SK-N-SH treated with all-trans-retinoic acid at 6 μM for 48 hours (cell line): ENCODE measurements at regions not wholly inside any gene's neighbourhood (a gene's known extent, or its start where the extent isn't known, plus 50 kb on each side); places are given as distances from the start of the nearest gene placed in this dataset.

Experiments
- ATAC-seq: fragments of 200-7000 bp; cut with Tn5 transposase; 3 replicates; pipeline ENCODE4 v1.9.1; 2020; ENCODE audit warnings: mild to moderate bottlenecking, moderate library complexity
- ARNTL ChIP-seq: fragments of 450-650 bp; formaldehyde crosslinking; IDR thresholded peaks from 2 replicates; pipeline ENCODE4 v1.5.0; 2020; ENCODE audit warnings: low read depth, mild to moderate bottlenecking, moderate library complexity, borderline replicate concordance
- BACH2 ChIP-seq: fragments of 250-450 bp; sonication (Bioruptor Pico); IDR thresholded peaks from 2 replicates; pipeline ENCODE4 v1.9.0; 2021; ENCODE audit warnings: mild to moderate bottlenecking, borderline replicate concordance
- CSDC2 ChIP-seq: fragments of 250-450 bp; sonication (Bioruptor Pico); IDR thresholded peaks from 2 replicates; pipeline ENCODE4 v1.5.0; 2020; ENCODE audit warnings: mild to moderate bottlenecking, moderate library complexity
- ESRRG ChIP-seq: fragments of 250-450 bp; sonication (Bioruptor Pico); IDR thresholded peaks from 2 replicates; pipeline ENCODE4 v1.6.1; 2021; ENCODE audit warnings: mild to moderate bottlenecking
- GLIS3 ChIP-seq: fragments of 250-450 bp; sonication (Bioruptor Pico); IDR thresholded peaks from 2 replicates; pipeline ENCODE4 v1.5.0; 2020; ENCODE audit warnings: mild to moderate bottlenecking, moderate library complexity
- ISL1 ChIP-seq: fragments of 250-450 bp; sonication (Bioruptor Pico); IDR thresholded peaks from 2 replicates; pipeline ENCODE4 v2.1.2; 2022; ENCODE audit warnings: mild to moderate bottlenecking, moderate library complexity
- OSR1 ChIP-seq: fragments of 250-450 bp; sonication (Bioruptor Pico); IDR thresholded peaks from 2 replicates; pipeline ENCODE4 v1.8.0; 2022; ENCODE audit warnings: moderate library complexity, mild to moderate bottlenecking, inconsistent platforms
- PPARA ChIP-seq: fragments of 250-450 bp; sonication (Bioruptor Pico); IDR thresholded peaks from 2 replicates; pipeline ENCODE4 v1.5.0; 2020; ENCODE audit warnings: mild to moderate bottlenecking, borderline replicate concordance
- RARB ChIP-seq: fragments of 250-450 bp; sonication (Bioruptor Pico); IDR thresholded peaks from 2 replicates; pipeline ENCODE4 v1.8.0; 2021; ENCODE audit warnings: mild to moderate bottlenecking, moderate library complexity
- SNAI2 ChIP-seq: fragments of 250-450 bp; sonication (Bioruptor Pico); IDR thresholded peaks from 2 replicates; pipeline ENCODE4 v1.5.0; 2020; ENCODE audit warnings: mild to moderate bottlenecking, moderate library complexity
- TCF4 ChIP-seq: fragments of 250-450 bp; sonication (Bioruptor Pico); IDR thresholded peaks from 2 replicates; pipeline ENCODE4 v1.8.0; 2021; ENCODE audit warnings: mild to moderate bottlenecking, moderate library complexity, borderline replicate concordance
- TOX ChIP-seq: fragments of 250-450 bp; sonication (Bioruptor Pico); IDR thresholded peaks from 2 replicates; pipeline ENCODE4 v1.8.0; 2021; ENCODE audit warnings: mild to moderate bottlenecking, moderate library complexity, borderline replicate concordance
- ZC3H10 ChIP-seq: fragments of 250-450 bp; sonication (Bioruptor Pico); IDR thresholded peaks from 2 replicates; pipeline ENCODE4 v1.5.1; 2021; ENCODE audit warnings: mild to moderate bottlenecking, moderate library complexity
- ZFP3 ChIP-seq: fragments of 250-450 bp; sonication (Bioruptor Pico); IDR thresholded peaks from 2 replicates; pipeline ENCODE4 v1.5.0; 2020; ENCODE audit warnings: mild to moderate bottlenecking, moderate library complexity
- ZFP30 ChIP-seq: fragments of 450-650 bp; formaldehyde crosslinking; IDR thresholded peaks from 2 replicates; pipeline ENCODE4 v1.5.0; 2022; ENCODE audit warnings: mild to moderate bottlenecking, moderate library complexity
- ZNF565 ChIP-seq: fragments of 450-650 bp; formaldehyde crosslinking; conservative IDR thresholded peaks from 2 replicates; pipeline ENCODE4 v1.5.0; 2020; ENCODE audit warnings: low read depth, mild to moderate bottlenecking, moderate library complexity
- ZNF70 ChIP-seq: fragments of 450-650 bp; formaldehyde crosslinking; IDR thresholded peaks from 2 replicates; pipeline ENCODE4 v1.5.0; 2020; ENCODE audit warnings: mild to moderate bottlenecking, moderate library complexity
- ZNF8 ChIP-seq: fragments of 450-650 bp; formaldehyde crosslinking; IDR thresholded peaks from 2 replicates; pipeline ENCODE4 v1.5.0; 2020; ENCODE audit warnings: mild to moderate bottlenecking, moderate library complexity
- TF ChIP-seq, protein P1 (sequence below): fragments of 250-450 bp; sonication (Bioruptor Pico); IDR thresholded peaks from 2 replicates; pipeline ENCODE4 v1.5.1; 2020; ENCODE audit warnings: low read depth, mild to moderate bottlenecking, moderate library complexity
- TF ChIP-seq, protein P2 (sequence below): fragments of 250-450 bp; sonication (Bioruptor Pico); IDR thresholded peaks from 2 replicates; pipeline ENCODE4 v1.8.0; 2020; ENCODE audit warnings: mild to moderate bottlenecking, moderate library complexity, borderline replicate concordance
- TF ChIP-seq, protein P3 (sequence below): fragments of 250-450 bp; sonication (Bioruptor Pico); IDR thresholded peaks from 2 replicates; pipeline ENCODE4 v1.8.0; 2021; ENCODE audit warnings: low read depth, mild to moderate bottlenecking, moderate library complexity, borderline replicate concordance
- TF ChIP-seq, protein P4 (sequence below): fragments of 250-450 bp; sonication (Bioruptor Pico); IDR thresholded peaks from 2 replicates; pipeline ENCODE4 v1.5.0; 2020; ENCODE audit warnings: mild to moderate bottlenecking, moderate library complexity

DNA sequence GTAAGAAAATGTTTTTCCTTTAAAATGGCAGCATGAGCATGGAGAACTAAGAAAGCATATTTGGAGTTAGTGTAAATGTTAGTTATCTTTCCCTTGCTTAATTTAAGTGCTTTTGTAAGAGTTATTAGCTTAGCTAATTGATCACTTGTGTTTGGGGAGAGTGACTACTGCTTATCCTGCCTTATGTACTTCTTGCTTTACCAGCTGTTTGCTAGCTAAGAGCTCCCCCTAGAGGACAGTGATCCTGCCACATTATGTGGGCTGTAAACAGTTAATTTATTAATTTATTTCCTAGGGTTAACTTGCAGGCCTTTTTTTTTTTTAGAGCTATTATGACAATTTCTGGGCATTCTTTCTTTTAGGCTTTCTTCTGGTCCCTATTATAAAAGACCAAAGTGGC is 435.8 kb downstream of the MAGEB5 start (continued):
- TF ChIP-seq, protein P1, sequence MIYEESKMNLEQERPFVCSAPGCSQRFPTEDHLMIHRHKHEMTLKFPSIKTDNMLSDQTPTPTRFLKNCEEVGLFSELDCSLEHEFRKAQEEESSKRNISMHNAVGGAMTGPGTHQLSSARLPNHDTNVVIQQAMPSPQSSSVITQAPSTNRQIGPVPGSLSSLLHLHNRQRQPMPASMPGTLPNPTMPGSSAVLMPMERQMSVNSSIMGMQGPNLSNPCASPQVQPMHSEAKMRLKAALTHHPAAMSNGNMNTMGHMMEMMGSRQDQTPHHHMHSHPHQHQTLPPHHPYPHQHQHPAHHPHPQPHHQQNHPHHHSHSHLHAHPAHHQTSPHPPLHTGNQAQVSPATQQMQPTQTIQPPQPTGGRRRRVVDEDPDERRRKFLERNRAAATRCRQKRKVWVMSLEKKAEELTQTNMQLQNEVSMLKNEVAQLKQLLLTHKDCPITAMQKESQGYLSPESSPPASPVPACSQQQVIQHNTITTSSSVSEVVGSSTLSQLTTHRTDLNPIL (CRISPR knock-in tag), result no peak
- TF ChIP-seq ZNF8 (CRISPR knock-in tag) (no peak), TOX (CRISPR knock-in tag) (no peak), ZFP3 (CRISPR knock-in tag) (no peak), ZNF565 (CRISPR knock-in tag) (no peak), CSDC2 (no peak), ZNF70 (CRISPR knock-in tag) (no peak)
- TF ChIP-seq, protein P2, sequence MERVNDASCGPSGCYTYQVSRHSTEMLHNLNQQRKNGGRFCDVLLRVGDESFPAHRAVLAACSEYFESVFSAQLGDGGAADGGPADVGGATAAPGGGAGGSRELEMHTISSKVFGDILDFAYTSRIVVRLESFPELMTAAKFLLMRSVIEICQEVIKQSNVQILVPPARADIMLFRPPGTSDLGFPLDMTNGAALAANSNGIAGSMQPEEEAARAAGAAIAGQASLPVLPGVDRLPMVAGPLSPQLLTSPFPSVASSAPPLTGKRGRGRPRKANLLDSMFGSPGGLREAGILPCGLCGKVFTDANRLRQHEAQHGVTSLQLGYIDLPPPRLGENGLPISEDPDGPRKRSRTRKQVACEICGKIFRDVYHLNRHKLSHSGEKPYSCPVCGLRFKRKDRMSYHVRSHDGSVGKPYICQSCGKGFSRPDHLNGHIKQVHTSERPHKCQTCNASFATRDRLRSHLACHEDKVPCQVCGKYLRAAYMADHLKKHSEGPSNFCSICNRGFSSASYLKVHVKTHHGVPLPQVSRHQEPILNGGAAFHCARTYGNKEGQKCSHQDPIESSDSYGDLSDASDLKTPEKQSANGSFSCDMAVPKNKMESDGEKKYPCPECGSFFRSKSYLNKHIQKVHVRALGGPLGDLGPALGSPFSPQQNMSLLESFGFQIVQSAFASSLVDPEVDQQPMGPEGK (CRISPR knock-in tag), result no peak

DNA sequence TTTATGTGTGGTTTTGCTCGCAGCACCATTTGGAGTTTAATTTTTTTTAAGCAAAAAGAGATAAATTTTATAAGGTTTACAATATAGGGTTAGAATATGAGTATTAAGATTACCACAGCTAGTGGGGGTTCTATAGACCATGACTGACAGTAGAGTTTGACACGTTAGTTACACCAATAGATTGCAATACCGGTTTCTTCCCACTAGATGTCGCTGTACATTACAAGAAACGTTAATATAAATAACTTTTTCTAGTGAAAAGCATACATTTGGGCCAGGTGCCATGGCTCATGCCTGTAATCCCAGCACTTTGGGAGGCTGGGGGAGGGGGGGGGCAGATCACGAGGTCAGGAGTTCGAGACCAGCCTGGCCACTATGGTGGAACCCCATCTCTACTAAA is 433.6 kb downstream of the MAGEB5 start:
- TF ChIP-seq ZFP3 (CRISPR knock-in tag) (no peak), TOX (CRISPR knock-in tag) (no peak), ZNF8 (CRISPR knock-in tag) (no peak), ISL1 (CRISPR knock-in tag) (no peak), TCF4 (CRISPR knock-in tag) (no peak), BACH2 (CRISPR knock-in tag) (no peak), RARB (CRISPR knock-in tag) (no peak), ZFP30 (no peak), ZNF565 (CRISPR knock-in tag) (no peak), ESRRG (CRISPR knock-in tag) (no peak)
- no peak for ATAC-seq

DNA sequence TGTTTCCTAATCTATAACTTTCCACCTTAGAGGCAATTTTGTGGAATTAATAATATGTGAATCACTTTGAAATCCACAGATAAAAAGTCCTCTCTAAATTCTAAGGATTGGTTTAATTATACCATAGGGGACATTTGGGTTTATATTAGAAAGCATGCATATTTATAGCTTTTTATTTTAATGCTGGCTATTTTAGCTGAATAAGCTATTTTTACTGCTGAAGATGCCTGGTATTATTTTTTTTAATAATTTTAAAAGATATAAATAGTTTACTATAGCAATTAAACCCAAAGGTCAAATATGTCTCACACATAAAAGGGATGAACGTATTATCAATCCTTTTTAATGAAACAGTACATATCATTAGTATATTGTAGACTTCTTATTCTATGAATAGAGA is 415.4 kb downstream of the MAGEB5 start:
- no peak for ATAC-seq
- TF ChIP-seq TOX (CRISPR knock-in tag) (no peak), ZNF8 (CRISPR knock-in tag) (no peak), OSR1 (CRISPR knock-in tag) (no peak), GLIS3 (no peak)
- TF ChIP-seq, protein P1 (CRISPR knock-in tag), result no peak
- TF ChIP-seq, protein P3, sequence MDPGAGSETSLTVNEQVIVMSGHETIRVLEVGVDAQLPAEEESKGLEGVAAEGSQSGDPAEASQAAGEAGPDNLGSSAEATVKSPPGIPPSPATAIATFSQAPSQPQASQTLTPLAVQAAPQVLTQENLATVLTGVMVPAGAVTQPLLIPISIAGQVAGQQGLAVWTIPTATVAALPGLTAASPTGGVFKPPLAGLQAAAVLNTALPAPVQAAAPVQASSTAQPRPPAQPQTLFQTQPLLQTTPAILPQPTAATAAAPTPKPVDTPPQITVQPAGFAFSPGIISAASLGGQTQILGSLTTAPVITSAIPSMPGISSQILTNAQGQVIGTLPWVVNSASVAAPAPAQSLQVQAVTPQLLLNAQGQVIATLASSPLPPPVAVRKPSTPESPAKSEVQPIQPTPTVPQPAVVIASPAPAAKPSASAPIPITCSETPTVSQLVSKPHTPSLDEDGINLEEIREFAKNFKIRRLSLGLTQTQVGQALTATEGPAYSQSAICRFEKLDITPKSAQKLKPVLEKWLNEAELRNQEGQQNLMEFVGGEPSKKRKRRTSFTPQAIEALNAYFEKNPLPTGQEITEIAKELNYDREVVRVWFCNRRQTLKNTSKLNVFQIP (CRISPR knock-in tag), result no peak

DNA sequence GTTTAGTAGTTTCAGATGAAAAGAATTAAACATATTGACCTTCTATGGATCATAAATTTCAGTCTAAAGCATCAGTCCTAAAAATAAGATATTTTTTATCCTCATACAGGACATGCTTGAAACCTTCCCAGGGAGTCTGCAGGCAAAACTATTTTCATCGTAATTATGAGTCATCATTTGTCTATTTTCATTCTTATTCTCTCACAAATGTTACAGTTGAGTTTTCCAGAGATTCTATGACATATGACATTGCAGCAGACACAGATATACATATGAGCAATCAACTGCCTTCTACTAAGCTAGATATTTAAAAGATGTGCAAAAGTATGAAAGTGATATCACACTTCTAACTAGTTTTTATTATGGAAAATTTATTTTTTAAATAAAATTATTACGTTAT is 398.0 kb downstream of the MAGEB5 start:
- no peak for ATAC-seq
- TF ChIP-seq ZFP3 (CRISPR knock-in tag) (no peak), ZFP30 (no peak), ISL1 (CRISPR knock-in tag) (no peak), ZNF70 (CRISPR knock-in tag) (no peak), GLIS3 (no peak), RARB (CRISPR knock-in tag) (no peak), TCF4 (CRISPR knock-in tag) (no peak), BACH2 (CRISPR knock-in tag) (no peak), TOX (CRISPR knock-in tag) (no peak), SNAI2 (no peak), ESRRG (CRISPR knock-in tag) (no peak), ZC3H10 (CRISPR knock-in tag) (no peak), ARNTL (CRISPR knock-in tag) (no peak), PPARA (no peak)
- TF ChIP-seq, protein P3 (CRISPR knock-in tag), result no peak
- TF ChIP-seq, protein P1 (CRISPR knock-in tag), result no peak
- TF ChIP-seq, protein P4, sequence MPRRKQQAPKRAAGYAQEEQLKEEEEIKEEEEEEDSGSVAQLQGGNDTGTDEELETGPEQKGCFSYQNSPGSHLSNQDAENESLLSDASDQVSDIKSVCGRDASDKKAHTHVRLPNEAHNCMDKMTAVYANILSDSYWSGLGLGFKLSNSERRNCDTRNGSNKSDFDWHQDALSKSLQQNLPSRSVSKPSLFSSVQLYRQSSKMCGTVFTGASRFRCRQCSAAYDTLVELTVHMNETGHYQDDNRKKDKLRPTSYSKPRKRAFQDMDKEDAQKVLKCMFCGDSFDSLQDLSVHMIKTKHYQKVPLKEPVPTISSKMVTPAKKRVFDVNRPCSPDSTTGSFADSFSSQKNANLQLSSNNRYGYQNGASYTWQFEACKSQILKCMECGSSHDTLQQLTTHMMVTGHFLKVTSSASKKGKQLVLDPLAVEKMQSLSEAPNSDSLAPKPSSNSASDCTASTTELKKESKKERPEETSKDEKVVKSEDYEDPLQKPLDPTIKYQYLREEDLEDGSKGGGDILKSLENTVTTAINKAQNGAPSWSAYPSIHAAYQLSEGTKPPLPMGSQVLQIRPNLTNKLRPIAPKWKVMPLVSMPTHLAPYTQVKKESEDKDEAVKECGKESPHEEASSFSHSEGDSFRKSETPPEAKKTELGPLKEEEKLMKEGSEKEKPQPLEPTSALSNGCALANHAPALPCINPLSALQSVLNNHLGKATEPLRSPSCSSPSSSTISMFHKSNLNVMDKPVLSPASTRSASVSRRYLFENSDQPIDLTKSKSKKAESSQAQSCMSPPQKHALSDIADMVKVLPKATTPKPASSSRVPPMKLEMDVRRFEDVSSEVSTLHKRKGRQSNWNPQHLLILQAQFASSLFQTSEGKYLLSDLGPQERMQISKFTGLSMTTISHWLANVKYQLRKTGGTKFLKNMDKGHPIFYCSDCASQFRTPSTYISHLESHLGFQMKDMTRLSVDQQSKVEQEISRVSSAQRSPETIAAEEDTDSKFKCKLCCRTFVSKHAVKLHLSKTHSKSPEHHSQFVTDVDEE (CRISPR knock-in tag), result no peak
